ENCODE measurements at regions not wholly inside any gene's neighbourhood (a gene's known extent, or its start where the extent isn't known, plus 50 kb on each side); places are given as distances from the start of the nearest gene placed in this dataset.

DNA sequence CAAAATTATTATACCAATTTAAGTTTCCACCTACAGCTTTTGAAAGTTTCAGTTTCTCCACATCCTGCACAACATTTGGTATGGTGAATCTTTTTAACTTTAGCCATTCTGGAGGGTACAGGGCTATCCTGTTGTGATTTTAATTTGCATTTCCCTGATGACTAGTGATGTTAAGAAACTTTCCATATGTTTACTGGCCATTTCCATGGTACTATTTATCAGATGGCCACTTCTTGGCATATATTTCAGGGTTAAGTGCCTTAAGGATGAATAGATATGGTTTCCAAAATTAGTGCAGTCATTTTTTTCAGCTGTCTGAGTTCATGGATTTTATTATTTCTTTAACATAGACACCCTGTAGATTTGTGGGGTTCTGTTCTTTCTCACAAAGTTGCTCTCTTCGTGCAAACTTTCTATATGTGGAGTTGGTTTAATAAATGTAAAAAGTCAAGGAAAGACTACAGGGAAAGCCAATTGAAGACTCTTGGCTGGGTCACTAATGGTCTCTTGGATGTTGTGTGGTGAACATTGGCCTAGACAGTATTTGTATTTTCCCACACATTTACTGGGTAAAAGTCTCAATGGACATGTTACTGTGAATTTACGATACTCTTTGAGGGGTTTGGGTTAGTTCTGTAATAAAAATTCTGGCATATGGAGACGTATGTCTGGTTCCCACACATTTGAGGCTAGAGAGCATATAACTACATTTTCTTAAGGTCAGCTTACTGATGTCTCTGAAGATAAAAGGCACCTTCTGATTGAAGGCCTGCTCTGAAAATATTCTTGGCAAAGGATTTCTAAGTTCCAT lies 147.5 kb upstream of the PDZRN3 start:
- DNase-seq (ENCODE audit: extremely low read depth, low read depth): no peak

DNA sequence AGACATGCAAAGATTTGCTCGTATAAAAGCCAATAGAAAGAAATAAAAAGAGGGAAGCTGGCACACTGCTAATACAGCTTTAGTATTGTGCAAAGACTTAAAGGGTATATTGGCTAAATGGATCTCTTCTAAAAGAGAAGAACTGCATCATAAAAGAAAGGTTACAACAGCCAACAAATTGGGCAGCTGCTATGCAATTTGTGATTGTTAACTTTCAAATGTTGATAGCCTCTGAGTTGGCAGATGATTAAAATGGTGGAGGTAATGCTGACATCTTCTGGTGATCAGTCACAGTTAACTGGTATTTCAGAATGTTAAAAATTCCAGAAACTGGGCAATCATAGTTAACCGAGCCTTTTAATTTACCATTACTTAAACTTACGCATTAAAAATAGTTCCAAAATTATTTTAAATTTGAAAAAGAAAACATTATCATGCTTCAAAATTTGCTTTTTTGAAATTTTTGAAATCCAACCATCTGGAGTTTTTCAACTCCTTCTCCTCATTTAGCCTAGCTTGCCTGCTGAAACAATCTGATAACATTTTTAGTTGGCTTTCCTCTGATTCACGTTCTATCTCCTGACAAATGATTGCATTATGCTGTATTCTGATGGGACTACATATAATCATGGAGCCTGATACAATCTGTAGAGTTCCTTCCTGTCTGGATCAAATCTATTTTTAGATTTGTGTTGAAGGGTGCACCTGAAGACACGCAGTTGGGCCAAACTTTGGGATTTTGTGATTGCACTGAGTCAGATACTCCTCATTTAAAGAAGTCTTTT lies 144.0 kb upstream of the PDZRN3 start:
- no peak for DNase-seq (ENCODE audit: extremely low read depth, low read depth)

DNA sequence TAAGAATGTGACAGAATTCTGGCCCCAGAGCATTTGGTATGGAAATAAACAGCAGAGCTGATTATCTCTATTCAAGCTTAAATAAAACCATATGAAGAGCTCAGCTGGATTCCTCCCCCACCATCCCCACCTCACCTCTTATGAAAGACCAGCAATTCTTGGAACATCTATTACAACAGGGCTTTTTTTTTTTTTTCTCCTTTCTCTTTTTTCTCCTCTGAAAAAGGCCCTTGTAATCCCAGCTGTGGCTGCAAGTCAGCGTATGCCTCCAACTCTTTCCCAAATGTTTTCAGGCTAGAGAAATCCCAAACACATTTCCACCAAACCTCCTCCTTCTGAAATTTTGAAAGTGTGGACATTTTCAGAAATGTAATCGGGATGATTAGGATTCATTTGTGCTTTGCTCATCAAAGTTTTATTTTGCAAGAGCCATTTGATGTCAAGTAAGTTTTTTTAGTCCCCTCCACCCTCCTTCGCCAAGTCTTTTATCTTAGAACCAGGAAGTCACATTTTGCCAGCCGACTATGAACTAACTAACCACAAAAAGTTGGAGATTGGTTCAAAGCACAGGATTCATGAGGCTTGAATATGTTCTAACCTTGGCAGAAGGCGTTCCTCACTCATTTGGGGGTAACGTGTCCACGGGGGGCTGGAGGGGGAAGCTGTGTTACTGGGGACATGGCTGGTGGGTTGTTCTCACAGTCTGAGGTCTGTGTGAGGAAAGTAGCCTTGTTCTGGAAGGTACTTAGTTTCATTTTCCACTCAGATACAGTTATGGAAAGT lies 142.0 kb upstream of the PDZRN3 start:
- no peak for DNase-seq (ENCODE audit: extremely low read depth, low read depth)

GRCh38 chr3:73765878-73766545 lies 141.3 kb upstream of the PDZRN3 start:
- DNase-seq (ENCODE audit: extremely low read depth, low read depth): no peak

DNA sequence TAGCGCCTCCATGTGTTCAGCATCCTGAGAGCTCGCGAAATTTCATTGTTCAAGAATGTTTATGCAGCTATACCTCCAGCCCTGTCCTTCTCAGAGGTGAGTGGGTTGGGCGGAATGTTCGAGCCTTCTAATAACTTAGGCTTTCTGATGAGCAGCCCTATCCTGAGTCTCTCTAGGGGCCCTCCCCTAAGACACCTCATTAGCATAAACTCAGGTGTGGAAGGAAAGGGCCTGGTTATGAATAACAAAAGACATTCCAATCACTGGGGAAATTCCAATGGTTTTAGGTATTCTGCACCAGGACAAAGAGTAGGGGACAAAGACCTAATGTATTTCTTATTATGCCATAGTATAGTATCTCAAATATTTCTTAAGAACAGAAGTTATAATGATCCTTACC lies 138.1 kb upstream of the PDZRN3 start:
- no peak for DNase-seq (ENCODE audit: extremely low read depth, low read depth)

DNA sequence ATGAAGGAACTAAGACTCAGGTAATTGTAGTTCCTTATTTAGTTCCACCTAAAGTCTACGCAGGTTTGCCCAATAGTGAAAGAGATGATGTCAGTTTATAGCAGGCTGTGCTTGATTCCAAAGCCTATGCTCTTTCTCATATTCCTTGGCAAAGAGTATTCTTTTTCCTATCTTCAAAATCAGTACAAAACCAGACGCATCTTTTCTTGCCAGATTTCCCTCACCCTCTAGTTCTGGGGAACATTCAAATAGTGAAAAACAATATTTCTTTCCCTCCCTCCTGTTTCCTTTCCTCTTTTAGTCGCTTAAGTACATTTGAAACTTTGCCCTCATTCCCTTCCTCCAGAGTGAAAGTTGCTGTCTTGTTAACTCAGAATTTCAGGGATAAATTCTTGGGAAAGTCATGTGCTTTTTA lies 134.6 kb upstream of the PDZRN3 start:
- DNase-seq (ENCODE audit: extremely low read depth, low read depth): no peak

DNA sequence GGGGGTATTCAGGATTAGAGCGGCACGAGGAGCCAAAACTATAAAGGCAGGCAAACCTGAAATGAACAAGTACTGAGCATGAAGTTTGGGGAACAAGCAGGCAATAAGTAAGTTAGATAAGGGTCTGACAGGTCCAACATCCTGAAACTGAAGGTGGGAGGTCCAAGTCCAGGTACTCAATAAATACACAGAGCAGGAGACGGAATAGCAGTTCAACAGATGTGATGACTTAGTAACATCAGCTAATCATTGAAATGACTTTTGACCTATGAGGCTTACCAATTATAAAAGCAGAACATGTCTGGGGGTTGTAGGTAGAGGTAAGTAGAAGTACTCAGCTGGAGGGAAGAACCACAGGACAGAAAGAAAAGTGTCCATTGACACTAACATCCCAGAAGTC lies 132.8 kb upstream of the PDZRN3 start:
- DNase-seq (ENCODE audit: extremely low read depth, low read depth): no peak

- DNase-seq (ENCODE audit: extremely low read depth, low read depth): no peak
These were observed 129.2 kb upstream of the PDZRN3 start for GRCh38 chr3:73753985-73754384.

DNA sequence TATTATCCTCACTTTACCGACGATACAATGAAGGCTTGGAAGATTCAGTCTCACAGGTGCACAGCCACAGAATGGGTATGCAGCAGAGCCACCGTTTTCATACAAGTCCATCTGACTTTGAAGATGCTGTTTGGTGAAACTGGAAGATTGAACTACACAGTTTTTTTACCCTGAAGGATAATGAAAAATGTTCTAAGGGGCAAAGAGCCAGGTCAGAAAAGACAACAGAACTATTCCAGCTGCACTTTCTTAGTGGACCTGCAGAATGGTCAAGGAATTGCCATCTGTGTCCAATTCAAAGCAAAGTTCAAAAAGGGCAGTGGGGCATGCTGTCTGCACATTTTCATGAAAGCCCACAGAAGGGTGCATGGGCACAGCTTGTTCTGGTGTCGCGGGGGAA lies 127.6 kb upstream of the PDZRN3 start:
- no peak for DNase-seq (ENCODE audit: extremely low read depth, low read depth)

DNA sequence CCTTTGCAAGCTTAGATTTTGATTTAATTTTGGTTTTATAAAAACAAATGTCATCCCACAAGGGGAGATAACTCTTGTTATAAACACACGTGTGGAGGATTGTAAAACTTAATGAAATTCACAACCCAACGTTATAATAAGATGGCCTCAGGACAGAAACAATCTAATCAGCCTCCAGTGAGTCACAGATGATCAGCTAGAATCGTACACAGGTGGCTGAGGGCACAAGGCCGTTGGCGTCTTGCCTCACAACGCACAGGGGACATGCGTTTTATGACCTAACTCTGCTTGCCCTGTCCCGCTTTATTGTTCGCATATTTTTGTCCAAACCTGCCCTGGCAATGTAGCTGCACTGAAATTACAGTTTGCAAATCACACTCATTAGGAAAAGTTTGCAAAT lies 121.9 kb upstream of the PDZRN3 start:
- no peak for DNase-seq (ENCODE audit: extremely low read depth, low read depth)

- no peak for DNase-seq (ENCODE audit: extremely low read depth, low read depth)
These were observed 120.9 kb upstream of the PDZRN3 start for GRCh38 chr3:73745526-73746191.

DNA sequence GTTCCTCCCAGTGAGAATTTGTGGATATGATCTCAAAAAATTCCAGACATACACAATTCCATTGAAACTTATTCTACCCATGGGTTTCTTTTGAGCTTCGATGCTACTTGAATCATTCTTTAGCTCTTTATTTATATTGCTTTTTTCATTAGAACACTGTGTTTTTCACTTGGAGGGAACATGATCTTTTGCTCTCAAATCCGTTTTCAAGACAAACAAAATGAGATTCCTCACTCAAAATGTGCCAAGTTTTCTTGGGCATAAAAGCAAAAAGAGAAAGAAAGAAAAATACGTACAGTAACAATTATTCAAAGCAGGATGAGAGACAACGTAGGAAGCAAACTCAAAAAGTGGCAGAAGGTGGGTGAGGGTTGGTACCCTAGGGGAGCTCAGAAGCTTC lies 118.8 kb upstream of the PDZRN3 start:
- no peak for DNase-seq (ENCODE audit: extremely low read depth, low read depth)

- no peak for DNase-seq (ENCODE audit: extremely low read depth, low read depth)
These were observed 115.2 kb upstream of the PDZRN3 start for GRCh38 chr3:73739791-73740453.

GRCh38 chr3:73738711-73739110 lies 114.0 kb upstream of the PDZRN3 start:
- DNase-seq (ENCODE audit: extremely low read depth, low read depth): no peak

- DNase-seq (ENCODE audit: extremely low read depth, low read depth): no peak
These were observed 109.7 kb upstream of the PDZRN3 start for GRCh38 chr3:73734211-73735089.

DNA sequence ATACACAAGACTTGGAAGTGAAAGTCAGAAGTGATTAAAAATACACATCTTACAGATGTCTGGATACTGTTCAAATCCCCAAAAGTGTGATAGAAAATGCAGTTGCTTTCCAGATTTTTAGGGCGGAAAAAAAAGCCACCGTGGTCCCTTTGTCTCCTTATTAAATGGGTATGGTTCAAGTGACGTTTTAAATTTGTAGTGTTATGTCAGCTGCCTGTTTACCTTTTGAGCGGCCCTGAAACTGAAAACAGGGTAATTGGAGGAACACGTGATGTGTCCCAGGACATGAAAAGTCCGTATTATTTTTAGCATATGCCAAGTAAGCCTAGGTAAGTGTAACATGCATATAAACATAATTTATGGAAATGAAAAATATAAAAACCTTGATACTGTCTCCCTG lies 109.0 kb upstream of the PDZRN3 start:
- DNase-seq (ENCODE audit: extremely low read depth, low read depth): no peak

GRCh38 chr3:73729969-73730440 lies 105.3 kb upstream of the PDZRN3 start:
- DNase-seq (ENCODE audit: extremely low read depth, low read depth): no peak

- no peak for DNase-seq (ENCODE audit: extremely low read depth, low read depth)
These were observed 103.1 kb upstream of the PDZRN3 start for GRCh38 chr3:73727854-73728253.
